Neural progenitor cell (in vitro differentiated cells): ENCODE measurements at regions not wholly inside any gene's neighbourhood (a gene's known extent, or its start where the extent isn't known, plus 50 kb on each side); places are given as distances from the start of the nearest gene placed in this dataset.

Experiments
- DNase-seq: peaks from one replicate; pipeline ENCODE4 v3.0.0-alpha.2; 2016; ENCODE audit warnings: low spot score
- H2AFZ ChIP-seq: fragments of 200-600 bp; sonication (generic); replicated peaks from 2 replicates; pipeline ENCODE4 v1.6.1; 2016; ENCODE audit warnings: antibody characterized with exemption
- H3F3A ChIP-seq: fragments of 200-600 bp; sonication (generic); 2 replicates; pipeline ENCODE4 v1.6.1; 2016; ENCODE audit warnings: antibody characterized with exemption, low read depth
- H3K27ac ChIP-seq: fragments of 200-600 bp; sonication (generic); 2 replicates; pipeline ENCODE4 v1.5.1; 2016; ENCODE audit warnings: mild to moderate bottlenecking
- H3K27me3 ChIP-seq: fragments of 200-600 bp; sonication (generic); 2 replicates; pipeline ENCODE4 v1.6.1; 2016; ENCODE audit warnings: mild to moderate bottlenecking, moderate library complexity
- H3K36me3 ChIP-seq: fragments of 200-600 bp; sonication (generic); 2 replicates; pipeline ENCODE4 v1.5.1; 2016
- H3K4me1 ChIP-seq: fragments of 200-600 bp; sonication (generic); 2 replicates; pipeline ENCODE4 v1.6.1; 2016; ENCODE audit warnings: mixed run types
- H3K4me2 ChIP-seq: fragments of 200-600 bp; sonication (generic); 2 replicates; pipeline ENCODE4 v1.6.1; 2016
- H3K4me3 ChIP-seq: fragments of 200-600 bp; sonication (generic); 2 replicates; pipeline ENCODE4 v1.5.1; 2016
- H3K79me2 ChIP-seq: fragments of 200-600 bp; sonication (generic); 2 replicates; pipeline ENCODE4 v1.6.1; 2016; ENCODE audit warnings: low read depth
- H3K9ac ChIP-seq: fragments of 200-600 bp; sonication (generic); 2 replicates; pipeline ENCODE4 v1.6.1; 2016
- H3K9me3 ChIP-seq: fragments of 200-600 bp; sonication (generic); 2 replicates; pipeline ENCODE4 v1.5.1; 2016; ENCODE audit warnings: low read depth
- H4K20me1 ChIP-seq: fragments of 200-600 bp; sonication (generic); 2 replicates; pipeline ENCODE4 v1.6.1; 2016; ENCODE audit warnings: low read depth
- H3K27ac Mint-ChIP-seq: 3 replicates; pipeline ENCODE4 v1.8.0; 2021; ENCODE audit warnings: mixed read lengths
- H3K27me3 Mint-ChIP-seq: 2 replicates; pipeline ENCODE4 v1.8.0; 2022; ENCODE audit warnings: low read depth, mild to moderate bottlenecking, inconsistent platforms, moderate library complexity, mixed read lengths; ENCODE audit not compliant: insufficient read depth
- H3K36me3 Mint-ChIP-seq: 3 replicates; pipeline ENCODE4 v1.8.0; 2021; ENCODE audit warnings: mixed read lengths
- H3K4me1 Mint-ChIP-seq: 3 replicates; pipeline ENCODE4 v1.8.0; 2021; ENCODE audit warnings: mixed read lengths
- H3K4me3 Mint-ChIP-seq: 3 replicates; pipeline ENCODE4 v1.8.0; 2021; ENCODE audit warnings: mild to moderate bottlenecking, moderate library complexity, mixed read lengths
- H3K9me3 Mint-ChIP-seq: 3 replicates; pipeline ENCODE4 v1.8.0; 2020; ENCODE audit warnings: mixed read lengths
- CTCF ChIP-seq: fragments of 200-600 bp; sonication (generic); IDR thresholded peaks from 2 replicates; pipeline ENCODE4 v1.5.1; 2017; ENCODE audit warnings: antibody characterized with exemption, mild to moderate bottlenecking
- EZH2 ChIP-seq: fragments of 200-600 bp; sonication (generic); IDR thresholded peaks from 2 replicates; pipeline ENCODE4 v1.6.1; 2017; ENCODE audit warnings: antibody characterized with exemption, mild to moderate bottlenecking, moderate library complexity
- EZH2phosphoT487 ChIP-seq: fragments of 200-600 bp; sonication (generic); IDR thresholded peaks from 2 replicates; pipeline ENCODE4 v1.6.1; 2017; ENCODE audit warnings: antibody characterized with exemption

- H3K27ac Mint-ChIP-seq, result no peak overlapping the region
These were observed 894.0 kb downstream of the ROBO2 start for GRCh38 chr3:77933926-77934325.

GRCh38 chr3:77935418-77935817 lies 895.5 kb downstream of the ROBO2 start:
- H4K20me1 ChIP-seq, result no peaks in the 10 kb centered on the region
- TF ChIP-seq EZH2phosphoT487 (no peak), EZH2 (no peak), CTCF (no peak)
- H3K4me1 ChIP-seq, result no peaks in the 10 kb centered on the region
- H3K4me3 ChIP-seq, result no peak overlapping the region
- H3F3A ChIP-seq, result no peaks in the 10 kb centered on the region
- H3K36me3 ChIP-seq, result no peaks in the 10 kb centered on the region
- no peaks in the 10 kb centered on the region for H3K4me1 Mint-ChIP-seq
- H3K27ac Mint-ChIP-seq, result no peak overlapping the region
- no peaks in the 10 kb centered on the region for H3K9me3 Mint-ChIP-seq
- H3K4me2 ChIP-seq, result no peak overlapping the region
- H3K27me3 Mint-ChIP-seq, result no peaks in the 10 kb centered on the region
- H3K79me2 ChIP-seq, result no peaks in the 10 kb centered on the region
- no peak overlapping the region for H3K9ac ChIP-seq
- H3K4me3 Mint-ChIP-seq, result no peak overlapping the region
- no peak overlapping the region for H2AFZ ChIP-seq
- DNase-seq, result no peak
- no peak overlapping the region for H3K27ac ChIP-seq
- H3K27me3 ChIP-seq, result no peaks in the 10 kb centered on the region
- H3K9me3 ChIP-seq, result no peaks in the 10 kb centered on the region
- no peaks in the 10 kb centered on the region for H3K36me3 Mint-ChIP-seq

More at GRCh38 chr3:77933926-77934325, 894.0 kb downstream of the ROBO2 start:
- H3K9me3 ChIP-seq, result no peaks in the 10 kb centered on the region
- no peak overlapping the region for H3K27ac ChIP-seq
- no peaks in the 10 kb centered on the region for H3F3A ChIP-seq
- no peak overlapping the region for H3K9ac ChIP-seq
- Mint-ChIP-seq H3K4me3 (no peak overlapping the region), H3K27me3 (no peaks in the 10 kb centered on the region), H3K36me3 (no peaks in the 10 kb centered on the region), H3K4me1 (no peaks in the 10 kb centered on the region), H3K9me3 (no peaks in the 10 kb centered on the region)
- H2AFZ ChIP-seq, result no peak overlapping the region
- no peaks in the 10 kb centered on the region for H4K20me1 ChIP-seq
- H3K4me1 ChIP-seq, result no peaks in the 10 kb centered on the region
- no peaks in the 10 kb centered on the region for H3K79me2 ChIP-seq
- TF ChIP-seq EZH2phosphoT487 (no peak), EZH2 (no peak), CTCF (no peak)
- no peak overlapping the region for H3K4me3 ChIP-seq
- H3K36me3 ChIP-seq, result no peaks in the 10 kb centered on the region
- DNase-seq, result no peak
- H3K4me2 ChIP-seq, result no peak overlapping the region
- no peaks in the 10 kb centered on the region for H3K27me3 ChIP-seq

- Histone ChIP-seq H3K4me3 (no peak overlapping the region), H3K9ac (no peak overlapping the region), H3K36me3 (no peaks in the 10 kb centered on the region), H3F3A (no peaks in the 10 kb centered on the region), H3K4me2 (no peak overlapping the region), H3K27ac (no peak overlapping the region), H3K79me2 (no peaks in the 10 kb centered on the region), H2AFZ (no peak overlapping the region), H4K20me1 (no peaks in the 10 kb centered on the region), H3K4me1 (no peaks in the 10 kb centered on the region), H3K9me3 (no peaks in the 10 kb centered on the region), H3K27me3 (no peaks in the 10 kb centered on the region)
- no peak for DNase-seq
- H3K36me3 Mint-ChIP-seq, result no peaks in the 10 kb centered on the region
- no peak for TF ChIP-seq EZH2
- no peak for TF ChIP-seq EZH2phosphoT487
- no peak for TF ChIP-seq CTCF
- no peak overlapping the region for H3K4me3 Mint-ChIP-seq
- H3K27ac Mint-ChIP-seq, result no peak overlapping the region
- no peaks in the 10 kb centered on the region for H3K9me3 Mint-ChIP-seq
- no peaks in the 10 kb centered on the region for H3K27me3 Mint-ChIP-seq
- H3K4me1 Mint-ChIP-seq, result no peaks in the 10 kb centered on the region
These were observed 899.8 kb downstream of the ROBO2 start for GRCh38 chr3:77939726-77940125.

GRCh38 chr3:77943598-77943997 lies 903.7 kb downstream of the ROBO2 start:
- no peaks in the 10 kb centered on the region for H3K27me3 ChIP-seq
- DNase-seq, result no peak
- no peaks in the 10 kb centered on the region for H3K36me3 ChIP-seq
- Mint-ChIP-seq H3K4me1 (no peaks in the 10 kb centered on the region), H3K27ac (no peak overlapping the region), H3K4me3 (no peak overlapping the region), H3K9me3 (no peaks in the 10 kb centered on the region), H3K36me3 (no peaks in the 10 kb centered on the region), H3K27me3 (no peaks in the 10 kb centered on the region)
- H3K9ac ChIP-seq, result no peak overlapping the region
- no peak overlapping the region for H2AFZ ChIP-seq
- no peaks in the 10 kb centered on the region for H4K20me1 ChIP-seq
- no peaks in the 10 kb centered on the region for H3F3A ChIP-seq
- no peak overlapping the region for H3K4me2 ChIP-seq
- no peak for TF ChIP-seq CTCF
- no peak for TF ChIP-seq EZH2phosphoT487
- no peak for TF ChIP-seq EZH2
- no peaks in the 10 kb centered on the region for H3K79me2 ChIP-seq
- no peak overlapping the region for H3K4me3 ChIP-seq
- no peaks in the 10 kb centered on the region for H3K9me3 ChIP-seq
- no peak overlapping the region for H3K27ac ChIP-seq
- H3K4me1 ChIP-seq, result no peaks in the 10 kb centered on the region
